RWPE1 (cell line): ENCODE measurements at regions not wholly inside any gene's neighbourhood (a gene's known extent, or its start where the extent isn't known, plus 50 kb on each side); places are given as distances from the start of the nearest gene placed in this dataset.

ENCODE experiments used
- CTCF ChIA-PET: fragments of 350-600 bp; sonication (Branson Sonifier 250); formaldehyde crosslinking; extraction: SDS; loops from one replicate; lab custom pipeline; 2021; lab: Yijun Ruan, JAX
- POLR2A ChIA-PET: fragments of 400-600 bp; formaldehyde crosslinking; extraction: SDS; loops from one replicate; lab custom pipeline; 2020; ENCODE audit warnings: antibody characterized with exemption; ENCODE audit not compliant: low non-redundant PET; lab: Yijun Ruan, JAX
- DNase-seq: peaks from one replicate; pipeline ENCODE4 v3.0.0; 2012; ENCODE audit warnings: low spot score
- H3K27ac ChIP-seq: fragments of 450-650 bp; 2 replicates; pipeline ENCODE4 v1.5.1; 2017
- CTCF ChIP-seq: fragments of 450-650 bp; conservative IDR thresholded peaks from 2 replicates; pipeline ENCODE4 v1.5.1; 2017; ENCODE audit warnings: low read depth, mild to moderate bottlenecking

- DNase-seq = no peak
- POLR2A ChIA-PET = no interaction called here
- CTCF ChIA-PET = no interaction called here
- no peak overlapping the region for H3K27ac ChIP-seq
- TF ChIP-seq CTCF = no peak
Measured at GRCh38 chr7:52413051-52413450, 622.4 kb upstream of the POM121L12 start.

- no peak overlapping the region for H3K27ac ChIP-seq
- no peak for TF ChIP-seq CTCF
- ChIA-PET POLR2A (no interaction called here), CTCF (no interaction called here)
- no peak for DNase-seq
Measured at GRCh38 chr7:52410032-52410431, 625.4 kb upstream of the POM121L12 start.

- no peak for TF ChIP-seq CTCF
- H3K27ac ChIP-seq = no peak overlapping the region
- POLR2A ChIA-PET = no interaction called here
- CTCF ChIA-PET = no interaction called here
- no peak for DNase-seq
Measured at GRCh38 chr7:52406808-52407207, 628.6 kb upstream of the POM121L12 start.

GRCh38 chr7:52382731-52383130 is 652.7 kb upstream of the POM121L12 start:
- POLR2A ChIA-PET = no interaction called here
- no peak for DNase-seq
- TF ChIP-seq CTCF = no peak
- CTCF ChIA-PET = no interaction called here
- no peak overlapping the region for H3K27ac ChIP-seq

- no peak for TF ChIP-seq CTCF
- DNase-seq = no peak
- POLR2A ChIA-PET = no interaction called here
- H3K27ac ChIP-seq = no peak overlapping the region
- CTCF ChIA-PET = no interaction called here
Measured at GRCh38 chr7:52369922-52370321, 665.5 kb upstream of the POM121L12 start.

- ChIA-PET POLR2A (no interaction called here), CTCF (no interaction called here)
- no peak overlapping the region for H3K27ac ChIP-seq
- TF ChIP-seq CTCF = no peak
- no peak for DNase-seq
Measured at GRCh38 chr7:52365349-52365748, 670.1 kb upstream of the POM121L12 start.

GRCh38 chr7:52362521-52362920 is 672.9 kb upstream of the POM121L12 start:
- CTCF ChIA-PET = no interaction called here
- no peak overlapping the region for H3K27ac ChIP-seq
- POLR2A ChIA-PET = no interaction called here
- no peak for TF ChIP-seq CTCF
- no peak for DNase-seq
